ENCODE measurements at regions not wholly inside any gene's neighbourhood (a gene's known extent, or its start where the extent isn't known, plus 50 kb on each side); places are given as distances from the start of the nearest gene placed in this dataset.
"Not testable (repeated sequence)": the region's sequence is repeated elsewhere in the genome, so short reads cannot be mapped to it uniquely, and the experiment has no call there.

DNA sequence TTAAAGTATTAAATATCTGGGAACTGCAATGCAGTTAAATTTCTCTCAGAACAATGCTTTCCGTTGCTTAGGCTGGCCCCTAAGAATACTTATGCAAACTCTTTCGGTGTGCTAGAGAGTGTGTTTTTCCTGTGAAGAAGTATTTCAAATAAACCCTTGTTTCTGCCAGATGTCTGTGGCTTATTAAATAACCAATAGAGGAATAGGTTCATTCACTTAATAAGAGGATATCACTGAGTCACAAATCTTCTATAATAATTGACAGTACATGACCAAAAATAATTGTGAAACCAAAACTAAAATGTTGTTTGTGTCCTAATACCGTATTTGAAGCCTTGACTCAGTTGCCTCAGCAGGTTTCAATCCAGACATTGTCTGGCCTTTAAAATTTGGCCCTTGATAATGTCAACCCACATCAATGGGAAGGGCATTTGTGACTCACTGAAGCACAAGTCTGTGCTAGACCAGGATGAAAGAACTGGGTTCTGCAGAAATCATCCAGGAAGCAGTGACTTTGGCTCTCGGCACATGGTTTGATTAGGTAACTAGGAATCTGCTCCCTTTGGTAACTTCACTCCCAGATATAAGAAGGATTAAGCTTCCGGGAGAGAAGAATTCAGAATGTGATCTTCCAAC is 104.2 kb upstream of the BARHL2 start:
- ATAC-seq (no peak), DNase-seq (no peak)
- peaks cover 19% of the 10 kb centered on the region for H3K27me3 ChIP-seq (ENCODE audit: low read length)
- no peak overlapping the region for H3K4me3 ChIP-seq (ENCODE audit: low read length)
- no TSS peak for BruUV-seq (replicated peaks)
- no peaks in the 10 kb centered on the region for H3K9me3 ChIP-seq (ENCODE audit: low read length)
- H4K20me1 ChIP-seq (ENCODE audit: low read length) = no peaks in the 10 kb centered on the region
- TF ChIP-seq, protein P1, sequence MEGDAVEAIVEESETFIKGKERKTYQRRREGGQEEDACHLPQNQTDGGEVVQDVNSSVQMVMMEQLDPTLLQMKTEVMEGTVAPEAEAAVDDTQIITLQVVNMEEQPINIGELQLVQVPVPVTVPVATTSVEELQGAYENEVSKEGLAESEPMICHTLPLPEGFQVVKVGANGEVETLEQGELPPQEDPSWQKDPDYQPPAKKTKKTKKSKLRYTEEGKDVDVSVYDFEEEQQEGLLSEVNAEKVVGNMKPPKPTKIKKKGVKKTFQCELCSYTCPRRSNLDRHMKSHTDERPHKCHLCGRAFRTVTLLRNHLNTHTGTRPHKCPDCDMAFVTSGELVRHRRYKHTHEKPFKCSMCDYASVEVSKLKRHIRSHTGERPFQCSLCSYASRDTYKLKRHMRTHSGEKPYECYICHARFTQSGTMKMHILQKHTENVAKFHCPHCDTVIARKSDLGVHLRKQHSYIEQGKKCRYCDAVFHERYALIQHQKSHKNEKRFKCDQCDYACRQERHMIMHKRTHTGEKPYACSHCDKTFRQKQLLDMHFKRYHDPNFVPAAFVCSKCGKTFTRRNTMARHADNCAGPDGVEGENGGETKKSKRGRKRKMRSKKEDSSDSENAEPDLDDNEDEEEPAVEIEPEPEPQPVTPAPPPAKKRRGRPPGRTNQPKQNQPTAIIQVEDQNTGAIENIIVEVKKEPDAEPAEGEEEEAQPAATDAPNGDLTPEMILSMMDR (conservative IDR thresholded peaks at IDR 0.05; ENCODE audit: low read depth, low read length) = no peak
- TF ChIP-seq EZH2 (IDR thresholded peaks at IDR 0.05; ENCODE audit: low read length, unreplicated experiment) (no peak), EZH2phosphoT487 (IDR thresholded peaks at IDR 0.05; ENCODE audit: borderline replicate concordance, low read length) (no peak)
- H2AFZ ChIP-seq (ENCODE audit: low read length) = no peak overlapping the region
- intact Hi-C loops (cut with micrococcal nuclease) = no loop called here
- no peaks in the 10 kb centered on the region for H3K4me1 ChIP-seq (ENCODE audit: insufficient read depth, low read length)
- CTCF ChIA-PET = no interaction called here
- H3K79me2 ChIP-seq (ENCODE audit: low read length) = no peaks in the 10 kb centered on the region
- H3K9me2 ChIP-seq (replicated peaks; ENCODE audit: low read length) = no peaks in the 10 kb centered on the region
- no peak overlapping the region for H3K4me2 ChIP-seq (ENCODE audit: low read length)
- H3K36me3 ChIP-seq (ENCODE audit: low read depth, low read length) = no peaks in the 10 kb centered on the region
- H3K27ac ChIP-seq (ENCODE audit: low read length) = no peak overlapping the region
- POLR2A ChIA-PET (ENCODE audit: unreplicated experiment) = no interaction called here
- no peak overlapping the region for H3K9ac ChIP-seq (ENCODE audit: low read length)
- no peaks in the 10 kb centered on the region for H3F3A ChIP-seq (ENCODE audit: low read length, unreplicated experiment)

DNA sequence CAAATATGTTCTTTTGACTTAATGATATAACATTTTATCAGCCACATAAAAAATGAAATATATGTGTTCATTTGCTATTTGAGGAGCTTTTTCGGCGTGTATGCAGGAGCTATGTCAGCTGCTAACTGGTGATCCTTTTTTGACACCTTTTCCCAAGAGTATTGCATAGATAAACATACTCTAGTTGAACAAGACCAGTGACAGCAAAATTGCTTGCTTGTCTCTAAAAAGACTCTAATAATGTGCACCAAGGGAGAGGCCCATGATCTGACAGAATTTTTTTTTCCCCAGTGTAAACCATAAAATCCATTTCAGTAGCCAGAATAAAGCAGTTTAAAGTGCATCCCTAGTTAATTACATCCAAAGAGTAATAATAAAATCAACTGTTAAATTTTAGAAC is 103.6 kb upstream of the BARHL2 start:
- intact Hi-C loops (cut with micrococcal nuclease) = no loop called here
- Histone ChIP-seq H3K4me3 (ENCODE audit: low read length) (no peak overlapping the region), H3K27me3 (ENCODE audit: low read length) (peaks cover 19% of the 10 kb centered on the region), H3K9ac (ENCODE audit: low read length) (no peak overlapping the region), H3K36me3 (ENCODE audit: low read depth, low read length) (no peaks in the 10 kb centered on the region), H3K79me2 (ENCODE audit: low read length) (no peaks in the 10 kb centered on the region), H4K20me1 (ENCODE audit: low read length) (no peaks in the 10 kb centered on the region), H2AFZ (ENCODE audit: low read length) (no peak overlapping the region), H3K27ac (ENCODE audit: low read length) (no peak overlapping the region), H3K4me1 (ENCODE audit: insufficient read depth, low read length) (no peaks in the 10 kb centered on the region), H3F3A (ENCODE audit: low read length, unreplicated experiment) (no peaks in the 10 kb centered on the region), H3K9me3 (ENCODE audit: low read length) (no peaks in the 10 kb centered on the region), H3K9me2 (replicated peaks; ENCODE audit: low read length) (no peaks in the 10 kb centered on the region), H3K4me2 (ENCODE audit: low read length) (no peak overlapping the region)
- ChIA-PET CTCF (no interaction called here), POLR2A (ENCODE audit: unreplicated experiment) (no interaction called here)
- DNase-seq = no peak
- no peak for ATAC-seq
- no peak for TF ChIP-seq EZH2phosphoT487 (IDR thresholded peaks at IDR 0.05; ENCODE audit: borderline replicate concordance, low read length)
- TF ChIP-seq, protein P1 (conservative IDR thresholded peaks at IDR 0.05; ENCODE audit: low read depth, low read length) = no peak
- no peak for TF ChIP-seq EZH2 (IDR thresholded peaks at IDR 0.05; ENCODE audit: low read length, unreplicated experiment)
- no TSS peak for BruUV-seq (replicated peaks)

DNA sequence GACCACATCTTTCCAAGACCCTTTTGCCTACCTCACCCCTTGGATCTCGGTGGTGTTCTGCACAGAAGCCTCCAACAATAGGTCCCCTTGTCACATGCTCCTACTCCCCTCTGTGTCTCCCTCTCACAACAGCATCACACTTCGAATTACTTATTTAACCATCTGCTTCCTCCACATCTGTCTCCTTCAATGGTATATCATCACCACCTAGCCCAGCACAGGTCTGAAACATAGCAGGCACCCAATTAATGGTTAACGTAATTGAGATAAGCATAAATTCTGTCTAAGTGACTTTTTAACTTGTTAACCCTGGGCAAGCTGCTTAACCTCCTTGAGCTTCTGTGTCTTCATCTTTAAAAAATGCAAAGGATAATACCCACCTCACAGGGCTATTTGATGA is 100.3 kb upstream of the BARHL2 start:
- BruUV-seq (replicated peaks) = no TSS peak
- no peak for TF ChIP-seq EZH2phosphoT487 (IDR thresholded peaks at IDR 0.05; ENCODE audit: borderline replicate concordance, low read length)
- TF ChIP-seq, protein P1 (conservative IDR thresholded peaks at IDR 0.05; ENCODE audit: low read depth, low read length) = no peak
- TF ChIP-seq EZH2 (IDR thresholded peaks at IDR 0.05; ENCODE audit: low read length, unreplicated experiment) = no peak
- no peaks in the 10 kb centered on the region for H3K4me1 ChIP-seq (ENCODE audit: insufficient read depth, low read length)
- POLR2A ChIA-PET (ENCODE audit: unreplicated experiment) = no interaction called here
- no peaks in the 10 kb centered on the region for H3K79me2 ChIP-seq (ENCODE audit: low read length)
- no peaks in the 10 kb centered on the region for H3K9me3 ChIP-seq (ENCODE audit: low read length)
- peaks cover 41% of the 10 kb centered on the region for H3K27me3 ChIP-seq (ENCODE audit: low read length)
- no peaks in the 10 kb centered on the region for H3K36me3 ChIP-seq (ENCODE audit: low read depth, low read length)
- intact Hi-C loops (cut with micrococcal nuclease) = no loop called here
- H3K4me2 ChIP-seq (ENCODE audit: low read length) = no peak overlapping the region
- no peak overlapping the region for H3K4me3 ChIP-seq (ENCODE audit: low read length)
- no peak for DNase-seq
- CTCF ChIA-PET = no interaction called here
- no peak overlapping the region for H2AFZ ChIP-seq (ENCODE audit: low read length)
- ATAC-seq = no peak
- no peak overlapping the region for H3K27ac ChIP-seq (ENCODE audit: low read length)
- H4K20me1 ChIP-seq (ENCODE audit: low read length) = no peaks in the 10 kb centered on the region
- H3F3A ChIP-seq (ENCODE audit: low read length, unreplicated experiment) = no peaks in the 10 kb centered on the region
- no peaks in the 10 kb centered on the region for H3K9me2 ChIP-seq (replicated peaks; ENCODE audit: low read length)
- no peak overlapping the region for H3K9ac ChIP-seq (ENCODE audit: low read length)

DNA sequence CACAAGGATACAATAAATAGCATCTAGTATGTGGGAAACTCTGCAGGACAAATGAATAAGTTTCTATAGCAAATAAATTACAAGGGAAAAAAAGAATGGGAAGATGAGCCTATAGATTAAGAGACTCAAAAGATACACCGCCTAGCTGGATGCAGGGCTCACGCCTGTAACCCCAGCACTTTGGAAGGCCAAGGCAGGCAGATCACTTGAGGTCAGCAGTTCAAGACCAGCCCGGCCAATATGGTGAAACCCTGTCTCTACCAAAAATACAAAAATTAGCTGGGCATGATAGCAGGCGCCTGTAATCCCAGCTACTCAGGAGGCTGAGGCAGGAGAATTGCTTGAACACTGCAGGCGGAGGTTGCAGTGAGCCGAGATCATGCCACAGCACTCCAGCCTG is 95.1 kb upstream of the BARHL2 start:
- H4K20me1 ChIP-seq (ENCODE audit: low read length); H3K9me3 ChIP-seq (ENCODE audit: low read length); H3K9ac ChIP-seq (ENCODE audit: low read length); H2AFZ ChIP-seq (ENCODE audit: low read length); H3F3A ChIP-seq (ENCODE audit: low read length, unreplicated experiment); ATAC-seq; intact Hi-C loops (cut with micrococcal nuclease); CTCF ChIA-PET; H3K4me2 ChIP-seq (ENCODE audit: low read length); H3K4me3 ChIP-seq (ENCODE audit: low read length); DNase-seq; H3K36me3 ChIP-seq (ENCODE audit: low read depth, low read length); H3K9me2 ChIP-seq (replicated peaks; ENCODE audit: low read length); H3K79me2 ChIP-seq (ENCODE audit: low read length); H3K27ac ChIP-seq (ENCODE audit: low read length); H3K4me1 ChIP-seq (ENCODE audit: insufficient read depth, low read length); BruUV-seq (replicated peaks): not testable (repeated sequence)
- POLR2A ChIA-PET (ENCODE audit: unreplicated experiment) = interaction anchor here (0.6 kb wide), 1 partner anchor 16 kb away, joined by 4 read pairs; no protein-coding TSS in a partner anchor
- peaks cover 50% of the 10 kb centered on the region for H3K27me3 ChIP-seq (ENCODE audit: low read length)
